ENCODE measurements at regions not wholly inside any gene's neighbourhood (a gene's known extent, or its start where the extent isn't known, plus 50 kb on each side); places are given as distances from the start of the nearest gene placed in this dataset.

GRCh38 chr6:131377112-131377705, 195.8 kb upstream of the ARG1 start:
- Histone ChIP-seq H3K4me1 (no peaks in the 10 kb centered on the region), H3K4me3 (no peak overlapping the region), H3K27ac (no peak overlapping the region), H3K36me3 (no peaks in the 10 kb centered on the region), H3K9me3 (no peaks in the 10 kb centered on the region), H3K27me3 (no peaks in the 10 kb centered on the region), H3K9ac (ENCODE audit: low read depth in 2 of 2, low read length in 2 of 2) (no peak overlapping the region)
- no peak for DNase-seq
- intact Hi-C loops (cut with DNase I) = no loop called here
- no peak for TF ChIP-seq CTCF (IDR thresholded peaks at IDR 0.05)

GRCh38 chr6:131378874-131379273, 194.2 kb upstream of the ARG1 start:
- no peaks in the 10 kb centered on the region for H3K9me3 ChIP-seq
- DNase-seq = no peak
- H3K27me3 ChIP-seq = no peaks in the 10 kb centered on the region
- no peaks in the 10 kb centered on the region for H3K4me1 ChIP-seq
- no peak overlapping the region for H3K27ac ChIP-seq
- no peak overlapping the region for H3K9ac ChIP-seq (ENCODE audit: low read depth in 2 of 2, low read length in 2 of 2)
- H3K4me3 ChIP-seq = no peak overlapping the region
- H3K36me3 ChIP-seq = no peaks in the 10 kb centered on the region
- intact Hi-C loops (cut with DNase I) = no loop called here
- no peak for TF ChIP-seq CTCF (IDR thresholded peaks at IDR 0.05)

GRCh38 chr6:131379948-131380347, 193.1 kb upstream of the ARG1 start:
- H3K4me1 ChIP-seq = no peaks in the 10 kb centered on the region
- no peak for DNase-seq
- H3K27ac ChIP-seq = no peak overlapping the region
- intact Hi-C loops (cut with DNase I) = no loop called here
- H3K9me3 ChIP-seq = no peaks in the 10 kb centered on the region
- H3K27me3 ChIP-seq = no peaks in the 10 kb centered on the region
- no peak overlapping the region for H3K9ac ChIP-seq (ENCODE audit: low read depth in 2 of 2, low read length in 2 of 2)
- no peak overlapping the region for H3K4me3 ChIP-seq
- TF ChIP-seq CTCF (IDR thresholded peaks at IDR 0.05) = no peak
- H3K36me3 ChIP-seq = no peaks in the 10 kb centered on the region

- intact Hi-C loops (cut with DNase I) = no loop called here
- Histone ChIP-seq H3K4me1 (no peaks in the 10 kb centered on the region), H3K9ac (ENCODE audit: low read depth in 2 of 2, low read length in 2 of 2) (no peak overlapping the region), H3K9me3 (no peaks in the 10 kb centered on the region), H3K27me3 (no peaks in the 10 kb centered on the region), H3K36me3 (no peaks in the 10 kb centered on the region), H3K4me3 (no peak overlapping the region), H3K27ac (peak overlapping the region; percentile 21)
- TF ChIP-seq CTCF (IDR thresholded peaks at IDR 0.05) = no peak
- DNase-seq = peak; percentile 35
These were observed 191.8 kb upstream of the ARG1 start for GRCh38 chr6:131381052-131381708.

- Histone ChIP-seq H3K9me3 (no peaks in the 10 kb centered on the region), H3K9ac (ENCODE audit: low read depth in 2 of 2, low read length in 2 of 2) (no peak overlapping the region), H3K27ac (peak overlapping the region; percentile 21), H3K27me3 (no peaks in the 10 kb centered on the region), H3K4me3 (no peak overlapping the region), H3K4me1 (no peaks in the 10 kb centered on the region), H3K36me3 (no peaks in the 10 kb centered on the region)
- no peak for DNase-seq
- TF ChIP-seq CTCF (IDR thresholded peaks at IDR 0.05) = no peak
- intact Hi-C loops (cut with DNase I) = no loop called here
These were observed 191.3 kb upstream of the ARG1 start for GRCh38 chr6:131381709-131382093.
